ENCODE measurements at regions not wholly inside any gene's neighbourhood (a gene's known extent, or its start where the extent isn't known, plus 50 kb on each side); places are given as distances from the start of the nearest gene placed in this dataset.

DNA sequence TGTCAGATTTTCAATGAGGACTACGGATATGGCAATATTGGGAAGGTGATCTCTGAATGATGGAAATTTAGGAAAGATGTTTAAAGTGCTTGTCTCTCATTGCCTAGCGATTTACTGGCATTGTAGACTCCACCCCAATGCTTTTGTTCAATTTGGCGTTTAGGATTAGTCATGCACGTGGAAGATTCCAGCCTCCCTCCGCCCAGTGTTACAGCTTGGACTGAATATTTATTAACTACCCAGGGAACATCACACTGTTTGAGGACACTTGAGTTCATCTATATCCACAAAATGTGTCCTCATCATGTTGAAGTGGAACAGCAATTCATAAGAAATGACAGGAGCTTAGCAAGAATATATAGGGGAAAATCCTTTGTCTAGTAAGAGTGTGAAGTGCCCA lies 738.8 kb upstream of the RBFOX1 start:
- Histone ChIP-seq H3K27ac (ENCODE audit: extremely low read depth, low read depth, low read length) (no peak overlapping the region), H3K4me3 (ENCODE audit: low read depth, low read length) (no peak overlapping the region), H3K4me1 (ENCODE audit: control insufficient read depth, insufficient read depth, low read length) (no peaks in the 10 kb centered on the region), H3K36me3 (ENCODE audit: control insufficient read depth in 2 of 2, insufficient read depth in 1 of 2, low read length in 2 of 2) (no peaks in the 10 kb centered on the region), H3K9me3 (ENCODE audit: control insufficient read depth, insufficient read depth, low read depth, low read length) (no peaks in the 10 kb centered on the region)
- CTCF ChIA-PET = no interaction called here
- TF ChIP-seq ZNF510 (tag by site-specific recombination; IDR thresholded peaks at IDR 0.05; ENCODE audit: insufficient replicate concordance) (no peak), ZBTB7A (tag by site-specific recombination; IDR thresholded peaks at IDR 0.05; ENCODE audit: low read depth) (no peak), ZNF10 (tag by site-specific recombination; IDR thresholded peaks at IDR 0.05) (no peak), ZNF530 (tag by site-specific recombination; IDR thresholded peaks at IDR 0.05; ENCODE audit: low read depth) (no peak), ZFP37 (tag by site-specific recombination; IDR thresholded peaks at IDR 0.05) (no peak), ZNF221 (tag by site-specific recombination; IDR thresholded peaks at IDR 0.05; ENCODE audit: borderline replicate concordance) (no peak), ZNF2 (tag by site-specific recombination; IDR thresholded peaks at IDR 0.05) (no peak), ZNF302 (tag by site-specific recombination; IDR thresholded peaks at IDR 0.05; ENCODE audit: low read depth) (no peak), TRIM28 (IDR thresholded peaks at IDR 0.05; ENCODE audit: borderline replicate concordance, low read length) (no peak), ZNF600 (tag by site-specific recombination; IDR thresholded peaks at IDR 0.05) (no peak), KLF10 (tag by site-specific recombination; IDR thresholded peaks at IDR 0.05) (no peak), ZNF571 (tag by site-specific recombination; IDR thresholded peaks at IDR 0.05) (no peak), ZXDB (tag by site-specific recombination; IDR thresholded peaks at IDR 0.05) (no peak)
- TF ChIP-seq, protein P1, sequence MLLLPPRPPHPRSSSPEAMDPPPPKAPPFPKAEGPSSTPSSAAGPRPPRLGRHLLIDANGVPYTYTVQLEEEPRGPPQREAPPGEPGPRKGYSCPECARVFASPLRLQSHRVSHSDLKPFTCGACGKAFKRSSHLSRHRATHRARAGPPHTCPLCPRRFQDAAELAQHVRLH (tag by site-specific recombination; IDR thresholded peaks at IDR 0.05) = no peak
- TF ChIP-seq, protein P2, sequence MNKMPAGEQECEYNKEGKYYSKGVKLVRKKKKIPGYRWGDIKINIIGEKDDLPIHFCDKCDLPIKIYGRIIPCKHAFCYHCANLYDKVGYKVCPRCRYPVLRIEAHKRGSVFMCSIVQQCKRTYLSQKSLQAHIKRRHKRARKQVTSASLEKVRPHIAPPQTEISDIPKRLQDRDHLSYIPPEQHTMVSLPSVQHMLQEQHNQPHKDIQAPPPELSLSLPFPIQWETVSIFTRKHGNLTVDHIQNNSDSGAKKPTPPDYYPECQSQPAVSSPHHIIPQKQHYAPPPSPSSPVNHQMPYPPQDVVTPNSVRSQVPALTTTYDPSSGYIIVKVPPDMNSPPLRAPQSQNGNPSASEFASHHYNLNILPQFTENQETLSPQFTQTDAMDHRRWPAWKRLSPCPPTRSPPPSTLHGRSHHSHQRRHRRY (tag by site-specific recombination; IDR thresholded peaks at IDR 0.05) = no peak
- TF ChIP-seq, protein P3, sequence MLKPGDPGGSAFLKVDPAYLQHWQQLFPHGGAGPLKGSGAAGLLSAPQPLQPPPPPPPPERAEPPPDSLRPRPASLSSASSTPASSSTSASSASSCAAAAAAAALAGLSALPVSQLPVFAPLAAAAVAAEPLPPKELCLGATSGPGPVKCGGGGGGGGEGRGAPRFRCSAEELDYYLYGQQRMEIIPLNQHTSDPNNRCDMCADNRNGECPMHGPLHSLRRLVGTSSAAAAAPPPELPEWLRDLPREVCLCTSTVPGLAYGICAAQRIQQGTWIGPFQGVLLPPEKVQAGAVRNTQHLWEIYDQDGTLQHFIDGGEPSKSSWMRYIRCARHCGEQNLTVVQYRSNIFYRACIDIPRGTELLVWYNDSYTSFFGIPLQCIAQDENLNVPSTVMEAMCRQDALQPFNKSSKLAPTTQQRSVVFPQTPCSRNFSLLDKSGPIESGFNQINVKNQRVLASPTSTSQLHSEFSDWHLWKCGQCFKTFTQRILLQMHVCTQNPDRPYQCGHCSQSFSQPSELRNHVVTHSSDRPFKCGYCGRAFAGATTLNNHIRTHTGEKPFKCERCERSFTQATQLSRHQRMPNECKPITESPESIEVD (tag by site-specific recombination; IDR thresholded peaks at IDR 0.05) = no peak
- POLR2A ChIA-PET = no interaction called here

DNA sequence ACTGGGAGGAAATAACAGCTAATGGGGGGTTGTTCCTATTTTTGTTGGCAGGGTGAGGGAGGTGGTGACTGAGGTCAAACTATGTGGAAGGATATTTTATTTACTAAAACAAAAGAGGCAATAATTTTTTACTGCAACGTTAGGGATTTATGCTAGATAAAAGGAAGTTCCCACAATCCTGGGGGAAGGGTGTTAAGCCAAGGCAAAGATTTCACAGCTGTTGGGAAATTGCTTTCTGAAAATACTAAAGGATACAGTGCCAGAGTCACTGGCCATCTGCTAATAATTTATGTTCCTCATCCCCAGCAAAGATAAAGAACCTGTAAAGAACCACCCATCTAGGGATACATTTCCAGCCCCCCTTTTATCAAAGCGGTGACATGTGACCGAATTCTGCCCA lies 756.0 kb upstream of the RBFOX1 start:
- Histone ChIP-seq H3K36me3 (ENCODE audit: control insufficient read depth in 2 of 2, insufficient read depth in 1 of 2, low read length in 2 of 2) (no peaks in the 10 kb centered on the region), H3K4me1 (ENCODE audit: control insufficient read depth, insufficient read depth, low read length) (no peaks in the 10 kb centered on the region), H3K4me3 (ENCODE audit: low read depth, low read length) (no peak overlapping the region), H3K9me3 (ENCODE audit: control insufficient read depth, insufficient read depth, low read depth, low read length) (no peaks in the 10 kb centered on the region), H3K27ac (ENCODE audit: extremely low read depth, low read depth, low read length) (no peak overlapping the region)
- POLR2A ChIA-PET = no interaction called here
- TF ChIP-seq ZNF426 (tag by site-specific recombination; IDR thresholded peaks at IDR 0.05) (no peak), ZBTB48 (tag by site-specific recombination; IDR thresholded peaks at IDR 0.05) (no peak), KLF16 (tag by site-specific recombination; IDR thresholded peaks at IDR 0.05) (no peak), ZNF114 (tag by site-specific recombination; IDR thresholded peaks at IDR 0.05) (no peak), ZNF548 (tag by site-specific recombination; IDR thresholded peaks at IDR 0.05) (no peak)
- TF ChIP-seq, protein P4, sequence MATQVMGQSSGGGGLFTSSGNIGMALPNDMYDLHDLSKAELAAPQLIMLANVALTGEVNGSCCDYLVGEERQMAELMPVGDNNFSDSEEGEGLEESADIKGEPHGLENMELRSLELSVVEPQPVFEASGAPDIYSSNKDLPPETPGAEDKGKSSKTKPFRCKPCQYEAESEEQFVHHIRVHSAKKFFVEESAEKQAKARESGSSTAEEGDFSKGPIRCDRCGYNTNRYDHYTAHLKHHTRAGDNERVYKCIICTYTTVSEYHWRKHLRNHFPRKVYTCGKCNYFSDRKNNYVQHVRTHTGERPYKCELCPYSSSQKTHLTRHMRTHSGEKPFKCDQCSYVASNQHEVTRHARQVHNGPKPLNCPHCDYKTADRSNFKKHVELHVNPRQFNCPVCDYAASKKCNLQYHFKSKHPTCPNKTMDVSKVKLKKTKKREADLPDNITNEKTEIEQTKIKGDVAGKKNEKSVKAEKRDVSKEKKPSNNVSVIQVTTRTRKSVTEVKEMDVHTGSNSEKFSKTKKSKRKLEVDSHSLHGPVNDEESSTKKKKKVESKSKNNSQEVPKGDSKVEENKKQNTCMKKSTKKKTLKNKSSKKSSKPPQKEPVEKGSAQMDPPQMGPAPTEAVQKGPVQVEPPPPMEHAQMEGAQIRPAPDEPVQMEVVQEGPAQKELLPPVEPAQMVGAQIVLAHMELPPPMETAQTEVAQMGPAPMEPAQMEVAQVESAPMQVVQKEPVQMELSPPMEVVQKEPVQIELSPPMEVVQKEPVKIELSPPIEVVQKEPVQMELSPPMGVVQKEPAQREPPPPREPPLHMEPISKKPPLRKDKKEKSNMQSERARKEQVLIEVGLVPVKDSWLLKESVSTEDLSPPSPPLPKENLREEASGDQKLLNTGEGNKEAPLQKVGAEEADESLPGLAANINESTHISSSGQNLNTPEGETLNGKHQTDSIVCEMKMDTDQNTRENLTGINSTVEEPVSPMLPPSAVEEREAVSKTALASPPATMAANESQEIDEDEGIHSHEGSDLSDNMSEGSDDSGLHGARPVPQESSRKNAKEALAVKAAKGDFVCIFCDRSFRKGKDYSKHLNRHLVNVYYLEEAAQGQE (tag by site-specific recombination; IDR thresholded peaks at IDR 0.05) = no peak
- CTCF ChIA-PET = no interaction called here

Measured in HEK293 (cell line).